ENCODE measurements at regions not wholly inside any gene's neighbourhood (a gene's known extent, or its start where the extent isn't known, plus 50 kb on each side); places are given as distances from the start of the nearest gene placed in this dataset.

GRCh38 chr1:234918181-234918841 is 210.3 kb downstream of the TOMM20 start:
- TF ChIP-seq POLR2AphosphoS5 (IDR thresholded peaks at IDR 0.05) (peak in 1 of 3 donors; percentile 78), CTCF (IDR thresholded peaks at IDR 0.05) (no peak)

Data from breast epithelium (tissue), 3 donors.